ENCODE measurements at regions not wholly inside any gene's neighbourhood (a gene's known extent, or its start where the extent isn't known, plus 50 kb on each side); places are given as distances from the start of the nearest gene placed in this dataset.
"Not testable (repeated sequence)": the region's sequence is repeated elsewhere in the genome, so short reads cannot be mapped to it uniquely, and the experiment has no call there.

GRCh38 chr10:55899472-55900147, 461.4 kb downstream of the ZWINT start:
- not testable (repeated sequence) for DNase-seq (ENCODE audit: low spot score)

GRCh38 chr10:55897490-55897921, 463.6 kb downstream of the ZWINT start:
- no peak for DNase-seq (ENCODE audit: low spot score)

GRCh38 chr10:55892276-55892675, 468.8 kb downstream of the ZWINT start:
- no peak for DNase-seq (ENCODE audit: low spot score)

DNA sequence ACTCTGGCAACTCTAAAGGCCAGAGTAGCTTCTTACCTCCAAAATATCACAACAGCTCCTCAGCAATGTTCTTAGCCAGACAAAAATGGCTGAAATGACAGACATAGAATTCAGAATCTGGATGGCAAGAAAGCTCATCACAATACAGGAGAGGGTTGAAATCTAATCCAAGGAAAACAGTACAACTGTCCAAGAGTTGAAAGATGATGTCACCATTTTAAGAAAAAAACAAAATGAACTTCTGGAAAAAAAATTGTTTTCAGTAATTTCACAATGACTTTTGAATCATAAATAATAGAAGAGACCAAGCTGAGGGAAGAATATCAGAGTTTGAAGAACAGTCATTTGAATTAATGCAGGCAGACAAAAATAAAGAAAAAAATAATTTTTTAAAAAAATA, 479.5 kb downstream of the ZWINT start:
- DNase-seq (ENCODE audit: low spot score) = no peak

DNA sequence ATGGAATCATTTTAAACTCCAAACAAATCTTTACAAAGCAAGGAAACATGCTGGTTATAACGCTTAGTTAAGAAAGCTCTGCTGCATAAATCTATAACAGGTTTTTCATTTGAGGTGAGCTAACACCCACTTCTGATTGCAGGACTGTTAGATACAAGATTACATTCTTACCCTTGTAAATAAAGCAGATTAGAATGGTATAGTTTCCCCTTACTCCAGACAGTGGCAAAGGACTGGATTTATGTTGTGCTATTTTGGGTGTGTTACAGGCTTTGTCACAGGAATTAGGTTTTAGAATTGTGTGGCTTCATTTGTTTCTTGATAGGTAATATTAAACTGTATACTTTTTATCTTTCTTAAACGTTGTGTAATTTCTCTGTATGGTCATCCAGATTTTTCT, 487.6 kb downstream of the ZWINT start:
- no peak for DNase-seq (ENCODE audit: low spot score)

GRCh38 chr10:55870186-55870585, 490.9 kb downstream of the ZWINT start:
- no peak for DNase-seq (ENCODE audit: low spot score)

GRCh38 chr10:55867848-55868247, 493.2 kb downstream of the ZWINT start:
- DNase-seq (ENCODE audit: low spot score) = no peak

DNA sequence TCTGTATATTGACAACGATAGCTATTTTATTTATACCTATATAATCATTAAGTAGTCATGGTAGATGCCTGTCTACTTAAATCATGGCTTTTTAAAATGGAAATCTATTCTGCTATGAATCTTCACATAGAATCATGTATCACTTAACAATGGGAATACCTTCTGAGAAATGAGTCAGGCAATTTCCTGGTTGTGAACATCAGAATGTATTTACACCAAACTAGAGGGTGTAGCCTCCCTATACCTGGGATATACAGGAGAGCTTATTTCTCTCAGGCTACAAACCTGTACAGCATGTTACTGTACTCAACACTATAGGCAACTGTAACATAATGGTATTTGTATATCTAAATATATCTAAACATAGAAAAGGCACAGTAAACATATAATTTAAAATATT, 502.3 kb downstream of the ZWINT start:
- no peak for DNase-seq (ENCODE audit: low spot score)

DNA sequence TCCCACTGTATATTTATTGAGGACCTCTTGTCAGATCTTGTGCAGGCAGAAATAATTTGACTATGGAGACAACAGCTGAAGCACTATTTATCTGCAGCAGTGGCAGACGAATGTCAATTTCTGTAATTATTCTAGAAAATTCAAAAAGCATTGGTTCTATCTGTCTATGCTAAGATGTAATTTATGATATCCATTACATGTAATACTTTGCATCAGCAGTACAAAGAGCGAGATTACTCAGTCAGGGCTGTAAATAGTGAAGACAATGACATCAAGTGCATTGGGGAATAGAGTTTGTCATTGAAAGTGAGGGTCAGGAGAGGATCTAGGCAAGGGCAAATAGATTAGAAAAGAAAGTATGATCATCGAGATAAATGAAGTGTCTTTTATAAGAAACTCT, 508.2 kb downstream of the ZWINT start:
- DNase-seq (ENCODE audit: low spot score) = no peak

- DNase-seq (ENCODE audit: low spot score) = no peak
Measured at GRCh38 chr10:55837273-55837672, 523.8 kb downstream of the ZWINT start.

- peak; percentile 7 for DNase-seq (ENCODE audit: low spot score)
Measured at GRCh38 chr10:55822096-55822495, 539.0 kb downstream of the ZWINT start.

- peak; percentile 4 for DNase-seq (ENCODE audit: low spot score)
Measured at GRCh38 chr10:55820478-55820877, 540.6 kb downstream of the ZWINT start.

DNA sequence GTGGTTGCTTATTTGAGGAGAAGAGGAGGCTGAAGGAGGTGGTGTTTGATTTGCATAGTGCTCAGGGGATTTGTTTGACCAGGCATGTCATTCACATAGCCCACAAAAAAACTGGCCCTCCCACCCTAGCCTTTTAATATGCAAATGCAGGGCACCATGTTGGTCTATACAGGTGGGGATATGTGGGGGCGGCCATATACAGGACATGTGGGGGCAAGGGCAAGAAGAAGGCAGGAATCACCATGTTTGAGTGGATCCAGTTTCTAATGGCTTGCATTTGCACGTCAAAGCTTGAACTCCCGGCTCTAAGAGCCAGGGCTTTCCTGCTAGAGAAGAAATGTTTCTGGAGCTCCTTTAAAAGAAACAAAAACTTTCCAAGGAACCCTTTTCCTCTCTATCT, 541.0 kb downstream of the ZWINT start:
- DNase-seq (ENCODE audit: low spot score) = peak; percentile 14

DNA sequence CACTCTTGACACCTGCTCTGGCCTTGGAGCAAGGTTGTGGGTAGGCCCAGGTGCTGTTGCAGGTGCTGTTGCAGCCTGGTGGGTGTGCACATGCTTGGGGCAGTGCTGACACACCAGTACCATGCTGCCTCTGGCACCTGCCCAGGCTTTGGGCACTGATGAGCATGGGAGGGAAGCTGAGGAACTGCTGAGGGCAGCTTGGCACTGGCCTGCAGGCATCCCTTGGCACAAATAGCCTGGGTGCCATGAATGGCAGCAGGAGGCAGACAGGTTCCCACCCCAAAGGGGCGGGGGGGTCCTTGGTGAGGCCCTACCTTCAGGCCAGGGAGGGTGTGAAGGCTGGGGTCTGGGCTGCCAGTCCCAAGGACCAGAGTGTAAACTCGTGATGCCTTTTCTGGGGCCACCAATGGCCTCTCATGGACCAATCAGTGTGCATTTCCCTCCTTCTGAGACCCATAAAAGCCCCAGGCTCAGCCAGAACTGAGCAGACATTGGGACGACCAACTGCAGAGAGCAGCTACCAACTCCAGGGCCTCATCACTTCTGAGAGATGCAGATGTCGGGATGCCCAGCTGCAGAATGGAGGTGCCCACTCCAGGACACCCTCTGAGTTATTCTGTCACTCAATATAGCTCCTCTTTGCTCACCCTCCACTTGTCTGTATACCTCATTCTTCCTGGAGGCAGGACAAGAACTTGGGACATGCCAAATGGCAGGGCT, 547.4 kb downstream of the ZWINT start:
- DNase-seq (ENCODE audit: low spot score) = no peak

GRCh38 chr10:55803055-55803454, 558.0 kb downstream of the ZWINT start:
- no peak for DNase-seq (ENCODE audit: low spot score)

GRCh38 chr10:55801353-55801661, 559.8 kb downstream of the ZWINT start:
- no peak for DNase-seq (ENCODE audit: low spot score)

DNA sequence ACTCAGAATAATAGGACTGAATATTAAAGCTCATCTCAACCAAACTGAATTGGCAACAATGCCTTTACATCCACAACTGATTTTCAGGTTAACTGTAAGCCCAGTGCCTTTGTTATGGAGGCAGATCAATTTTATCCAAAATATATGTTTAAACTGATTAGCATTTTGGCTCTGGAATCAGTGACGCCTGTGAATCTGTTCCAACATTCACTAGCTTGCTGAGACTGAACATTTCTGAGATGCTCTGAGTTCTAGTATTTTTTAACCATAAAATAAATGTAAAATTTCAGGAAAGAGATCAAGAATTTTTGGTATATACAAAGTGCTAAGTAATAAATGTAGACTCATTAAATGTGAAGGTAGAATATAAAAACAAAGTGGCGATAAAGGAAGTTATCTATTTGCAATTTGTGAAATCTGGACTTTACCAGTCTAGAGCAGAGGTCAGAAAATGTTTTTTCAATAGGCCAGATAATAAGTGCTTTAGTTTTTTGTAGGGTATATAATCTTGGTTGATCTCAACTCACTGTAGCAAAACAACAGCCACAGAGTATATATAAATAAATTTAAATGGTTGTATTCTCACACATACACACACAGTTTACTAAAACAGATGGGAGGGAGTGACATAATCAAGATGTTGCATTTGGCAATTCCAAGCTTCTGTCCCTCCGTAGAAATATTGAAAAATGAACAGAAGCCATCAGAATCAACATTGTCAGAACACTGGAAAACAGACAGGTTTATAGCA, 560.3 kb downstream of the ZWINT start:
- no peak for DNase-seq (ENCODE audit: low spot score)

GRCh38 chr10:55793024-55793423, 568.0 kb downstream of the ZWINT start:
- no peak for DNase-seq (ENCODE audit: low spot score)

DNA sequence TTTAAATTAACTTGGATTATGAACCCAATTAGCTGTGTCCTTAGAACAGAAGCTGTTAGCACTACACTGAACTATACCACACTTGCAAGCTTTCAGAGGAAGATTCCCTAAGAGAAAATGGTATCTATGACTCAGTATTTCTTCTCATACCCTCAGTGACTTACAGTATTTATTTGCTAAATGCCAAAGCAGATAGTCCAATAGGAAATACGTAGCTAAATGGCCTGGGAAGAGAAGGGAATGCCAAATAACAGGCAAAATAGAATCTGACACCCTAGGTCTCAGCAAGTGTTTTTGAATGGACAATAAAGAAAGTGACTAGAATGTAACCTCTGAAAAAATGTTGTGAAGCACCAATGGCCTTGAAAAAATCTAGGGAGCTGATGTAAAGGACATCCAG, 570.8 kb downstream of the ZWINT start:
- DNase-seq (ENCODE audit: low spot score) = not testable (repeated sequence)

DNA sequence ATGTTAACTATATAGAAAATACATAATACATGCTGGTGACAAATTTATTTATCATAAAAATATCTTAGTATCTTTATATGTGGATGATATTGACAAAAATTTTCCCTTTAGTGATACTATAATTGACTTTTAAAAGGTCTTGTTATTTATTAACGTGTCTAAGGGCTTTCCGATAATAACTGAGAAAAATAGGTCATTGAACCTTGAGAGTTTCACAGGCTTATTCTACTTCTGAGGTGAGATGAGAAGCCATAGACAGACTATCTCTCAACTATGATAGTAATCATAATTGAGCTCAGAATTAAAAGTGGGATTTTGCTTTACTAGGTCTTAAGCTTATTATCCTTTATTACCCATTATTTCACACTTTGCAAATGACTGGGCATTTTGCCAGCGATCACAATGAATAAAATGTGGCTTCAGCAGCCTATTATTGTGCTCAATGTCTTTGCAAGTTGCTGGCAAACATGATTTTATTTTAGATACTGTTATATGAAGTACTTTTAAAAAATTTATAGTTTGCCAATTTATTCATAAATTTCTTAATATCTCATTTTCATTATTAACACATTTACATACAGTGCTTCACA, 574.5 kb downstream of the ZWINT start:
- DNase-seq (ENCODE audit: low spot score) = no peak

DNA sequence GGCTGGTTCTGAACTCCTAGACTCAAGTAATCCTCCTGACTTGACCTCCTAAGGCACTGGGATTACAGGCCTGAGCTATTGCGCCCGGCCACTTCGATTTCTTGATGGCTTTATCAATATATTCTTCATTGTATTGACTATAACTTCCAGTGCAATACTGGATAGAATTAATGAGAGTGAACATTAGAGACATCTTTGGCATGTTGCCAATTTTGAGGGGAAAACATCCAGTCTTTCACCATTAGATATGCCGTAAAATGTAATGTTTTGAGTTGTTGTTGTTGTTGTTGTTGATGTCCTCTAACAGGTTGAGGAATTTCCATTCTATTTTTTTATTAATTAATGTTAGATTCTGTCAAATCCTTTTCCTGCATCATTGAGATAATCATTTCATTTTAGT, 578.9 kb downstream of the ZWINT start:
- no peak for DNase-seq (ENCODE audit: low spot score)

- no peak for DNase-seq (ENCODE audit: low spot score)
Measured at GRCh38 chr10:55766212-55766611, 594.8 kb downstream of the ZWINT start.

DNA sequence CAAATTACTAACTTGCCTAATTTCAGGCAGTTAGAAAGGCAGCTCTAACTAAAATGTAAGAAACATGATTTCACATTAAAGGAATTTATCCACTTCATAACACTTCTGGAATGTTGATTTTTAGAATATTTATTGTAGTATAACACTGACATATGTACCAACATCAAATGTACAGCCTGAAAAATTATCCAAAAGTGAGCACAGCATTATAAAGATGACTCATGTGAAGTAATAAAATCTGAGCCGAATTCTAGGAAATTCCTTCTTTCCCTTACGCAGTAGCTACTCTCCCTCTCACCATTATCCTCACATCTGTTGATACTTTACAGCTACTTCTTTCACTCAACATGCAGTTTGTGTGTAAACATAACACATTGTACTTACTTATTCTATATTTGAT, 610.6 kb downstream of the ZWINT start:
- DNase-seq (ENCODE audit: low spot score) = no peak

Measured in iPS-NIHi11 (cell line).